ENCODE measurements at regions not wholly inside any gene's neighbourhood (a gene's known extent, or its start where the extent isn't known, plus 50 kb on each side); places are given as distances from the start of the nearest gene placed in this dataset.

GRCh38 chr6:132144456-132144855 lies 193.3 kb upstream of the CCN2 start:
- no peak for TF ChIP-seq CTCF (IDR thresholded peaks at IDR 0.05)
- no peak for TF ChIP-seq POLR2A (IDR thresholded peaks at IDR 0.05)
- no peak for TF ChIP-seq EP300 (IDR thresholded peaks at IDR 0.05)
